ENCODE measurements at regions not wholly inside any gene's neighbourhood (a gene's known extent, or its start where the extent isn't known, plus 50 kb on each side); places are given as distances from the start of the nearest gene placed in this dataset.
A peak's percentile ranks its signal among the peaks of the same experiment; 100 is the strongest.
"Not testable (repeated sequence)": the region's sequence is repeated elsewhere in the genome, so short reads cannot be mapped to it uniquely, and the experiment has no call there.

GRCh38 chr4:120291541-120291940 lies 224.9 kb upstream of the MAD2L1 start:
- DNase-seq, result no peak

GRCh38 chr4:120290553-120290952 lies 223.9 kb upstream of the MAD2L1 start:
- DNase-seq, result no peak

GRCh38 chr4:120286813-120287212 lies 220.2 kb upstream of the MAD2L1 start:
- DNase-seq, result no peak

- no peak for DNase-seq
Observed at GRCh38 chr4:120281581-120281980, 214.9 kb upstream of the MAD2L1 start.

- no peak for DNase-seq
Observed at GRCh38 chr4:120277391-120277790, 210.7 kb upstream of the MAD2L1 start.

- peak; percentile 6 for DNase-seq
Observed at GRCh38 chr4:120266602-120267001, 200.0 kb upstream of the MAD2L1 start.

GRCh38 chr4:120263618-120264017 lies 197.0 kb upstream of the MAD2L1 start:
- DNase-seq, result no peak

GRCh38 chr4:120261117-120261516 lies 194.5 kb upstream of the MAD2L1 start:
- no peak for DNase-seq

- DNase-seq, result not testable (repeated sequence)
Observed at GRCh38 chr4:120256112-120256775, 189.6 kb upstream of the MAD2L1 start.

GRCh38 chr4:120238277-120238973 lies 171.8 kb upstream of the MAD2L1 start:
- no peak for DNase-seq

- no peak for DNase-seq
Observed at GRCh38 chr4:120236873-120237272, 170.2 kb upstream of the MAD2L1 start.

- DNase-seq, result peak; percentile 12
Observed at GRCh38 chr4:120232050-120232449, 165.4 kb upstream of the MAD2L1 start.

- DNase-seq, result peak; percentile 16
Observed at GRCh38 chr4:120228086-120228485, 161.4 kb upstream of the MAD2L1 start.

GRCh38 chr4:120227554-120227953 lies 160.9 kb upstream of the MAD2L1 start:
- no peak for DNase-seq

GRCh38 chr4:120225527-120225926 lies 158.9 kb upstream of the MAD2L1 start:
- no peak for DNase-seq

GRCh38 chr4:120218981-120219380 lies 152.3 kb upstream of the MAD2L1 start:
- DNase-seq, result no peak

GRCh38 chr4:120215350-120215749 lies 148.7 kb upstream of the MAD2L1 start:
- no peak for DNase-seq

GRCh38 chr4:120211408-120212015 lies 144.9 kb upstream of the MAD2L1 start:
- DNase-seq, result no peak

- no peak for DNase-seq
Observed at GRCh38 chr4:120209706-120210105, 143.1 kb upstream of the MAD2L1 start.

- no peak for DNase-seq
Observed at GRCh38 chr4:120207021-120207420, 140.4 kb upstream of the MAD2L1 start.

- no peak for DNase-seq
Observed at GRCh38 chr4:120202222-120202621, 135.6 kb upstream of the MAD2L1 start.

GRCh38 chr4:120200573-120201110 lies 134.0 kb upstream of the MAD2L1 start:
- not testable (repeated sequence) for DNase-seq

GRCh38 chr4:120198411-120198810 lies 131.8 kb upstream of the MAD2L1 start:
- no peak for DNase-seq

- no peak for DNase-seq
Observed at GRCh38 chr4:120177603-120178002, 111.0 kb upstream of the MAD2L1 start.
